ENCODE measurements at regions not wholly inside any gene's neighbourhood (a gene's known extent, or its start where the extent isn't known, plus 50 kb on each side); places are given as distances from the start of the nearest gene placed in this dataset.

GRCh38 chr13:86858216-86858615 lies 813.0 kb upstream of the SLITRK5 start:
- Histone ChIP-seq H3K36me3 (ENCODE audit: control insufficient read depth, insufficient read depth, low read length) (no peaks in the 10 kb centered on the region), H3K9me3 (ENCODE audit: control insufficient read depth, low read length) (no peaks in the 10 kb centered on the region), H3K27me3 (ENCODE audit: control insufficient read depth, insufficient read depth, low read length, poor library complexity, severe bottlenecking) (no peaks in the 10 kb centered on the region), H3K4me3 (ENCODE audit: insufficient read depth, low read depth, low read length) (no peak overlapping the region), H3K27ac (ENCODE audit: insufficient read depth, low read depth, low read length, poor library complexity, severe bottlenecking) (no peak overlapping the region), H3K4me1 (ENCODE audit: control insufficient read depth, insufficient read depth, low read length) (no peaks in the 10 kb centered on the region)

- Histone ChIP-seq H3K4me1 (ENCODE audit: control insufficient read depth, insufficient read depth, low read length) (no peaks in the 10 kb centered on the region), H3K4me3 (ENCODE audit: insufficient read depth, low read depth, low read length) (no peak overlapping the region), H3K36me3 (ENCODE audit: control insufficient read depth, insufficient read depth, low read length) (no peaks in the 10 kb centered on the region), H3K27ac (ENCODE audit: insufficient read depth, low read depth, low read length, poor library complexity, severe bottlenecking) (no peak overlapping the region), H3K27me3 (ENCODE audit: control insufficient read depth, insufficient read depth, low read length, poor library complexity, severe bottlenecking) (no peaks in the 10 kb centered on the region), H3K9me3 (ENCODE audit: control insufficient read depth, low read length) (no peaks in the 10 kb centered on the region)
These were observed 809.0 kb upstream of the SLITRK5 start for GRCh38 chr13:86862137-86862536.

- no peaks in the 10 kb centered on the region for H3K4me1 ChIP-seq (ENCODE audit: control insufficient read depth, insufficient read depth, low read length)
- H3K27me3 ChIP-seq (ENCODE audit: control insufficient read depth, insufficient read depth, low read length, poor library complexity, severe bottlenecking) = no peaks in the 10 kb centered on the region
- H3K4me3 ChIP-seq (ENCODE audit: insufficient read depth, low read depth, low read length) = no peak overlapping the region
- 80 to 99% methylated on average over 2 to 3 of the region's 3 CpGs for WGBS, 2 experiments
- H3K27ac ChIP-seq (ENCODE audit: insufficient read depth, low read depth, low read length, poor library complexity, severe bottlenecking) = no peak overlapping the region
- no peaks in the 10 kb centered on the region for H3K36me3 ChIP-seq (ENCODE audit: control insufficient read depth, insufficient read depth, low read length)
- H3K9me3 ChIP-seq (ENCODE audit: control insufficient read depth, low read length) = no peaks in the 10 kb centered on the region
These were observed 806.8 kb upstream of the SLITRK5 start for GRCh38 chr13:86864376-86864775.

DNA sequence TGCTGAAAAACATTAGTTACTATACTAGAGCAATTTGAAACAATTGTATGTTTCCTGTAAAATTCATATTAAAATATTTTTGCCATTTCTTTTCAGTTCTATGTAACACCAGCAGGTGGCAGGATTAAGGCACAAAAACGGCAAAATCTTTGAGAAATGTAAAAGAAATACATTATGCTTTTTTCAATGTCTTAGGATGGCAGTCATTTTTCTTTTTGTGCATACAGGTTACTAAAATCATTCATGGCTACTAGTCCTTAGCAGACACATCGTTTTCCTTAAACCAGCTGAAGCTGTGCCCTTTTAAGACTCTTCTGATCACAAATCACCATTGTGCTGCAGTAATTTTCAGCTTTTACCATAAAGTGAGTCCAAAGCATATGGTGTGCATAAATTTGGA lies 800.7 kb upstream of the SLITRK5 start:
- 14 to 25% methylated on average over 2 of the region's 2 CpGs for WGBS, 2 experiments
- H3K36me3 ChIP-seq (ENCODE audit: control insufficient read depth, insufficient read depth, low read length) = no peaks in the 10 kb centered on the region
- no peak overlapping the region for H3K4me3 ChIP-seq (ENCODE audit: insufficient read depth, low read depth, low read length)
- no peaks in the 10 kb centered on the region for H3K9me3 ChIP-seq (ENCODE audit: control insufficient read depth, low read length)
- H3K27me3 ChIP-seq (ENCODE audit: control insufficient read depth, insufficient read depth, low read length, poor library complexity, severe bottlenecking) = no peaks in the 10 kb centered on the region
- no peak overlapping the region for H3K27ac ChIP-seq (ENCODE audit: insufficient read depth, low read depth, low read length, poor library complexity, severe bottlenecking)
- H3K4me1 ChIP-seq (ENCODE audit: control insufficient read depth, insufficient read depth, low read length) = no peaks in the 10 kb centered on the region

- WGBS, 2 experiments = 80 to 88% methylated on average over 1 of the region's 1 CpG
- no peaks in the 10 kb centered on the region for H3K9me3 ChIP-seq (ENCODE audit: control insufficient read depth, low read length)
- H3K27ac ChIP-seq (ENCODE audit: insufficient read depth, low read depth, low read length, poor library complexity, severe bottlenecking) = no peak overlapping the region
- H3K4me3 ChIP-seq (ENCODE audit: insufficient read depth, low read depth, low read length) = no peak overlapping the region
- H3K36me3 ChIP-seq (ENCODE audit: control insufficient read depth, insufficient read depth, low read length) = no peaks in the 10 kb centered on the region
- H3K27me3 ChIP-seq (ENCODE audit: control insufficient read depth, insufficient read depth, low read length, poor library complexity, severe bottlenecking) = no peaks in the 10 kb centered on the region
- H3K4me1 ChIP-seq (ENCODE audit: control insufficient read depth, insufficient read depth, low read length) = no peaks in the 10 kb centered on the region
These were observed 793.7 kb upstream of the SLITRK5 start for GRCh38 chr13:86877441-86877840.

DNA sequence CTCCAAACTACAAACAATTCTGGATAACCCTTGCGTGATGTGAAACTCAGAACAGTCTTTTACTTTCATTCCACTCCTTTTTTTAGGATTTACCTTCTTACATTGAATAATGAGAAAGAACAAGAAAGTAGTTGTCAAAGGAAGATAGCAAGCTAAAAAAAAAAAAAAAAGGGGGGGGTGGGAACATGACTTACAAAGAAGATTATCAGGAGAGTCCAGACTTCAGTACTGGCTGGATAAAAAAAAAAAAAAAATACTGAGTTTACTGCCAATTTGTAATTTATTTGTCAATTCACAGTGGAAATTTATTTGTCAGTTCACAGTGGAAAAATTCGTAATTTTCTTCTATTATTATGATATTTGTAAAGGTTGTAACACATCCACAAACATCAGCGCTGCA lies 792.4 kb upstream of the SLITRK5 start:
- 81% methylated on average over 2 of the region's 3 CpGs; no CpG with 5 or more reads in 1 of the 2 experiments for WGBS, 2 experiments
- H3K27ac ChIP-seq (ENCODE audit: insufficient read depth, low read depth, low read length, poor library complexity, severe bottlenecking) = no peak overlapping the region
- H3K27me3 ChIP-seq (ENCODE audit: control insufficient read depth, insufficient read depth, low read length, poor library complexity, severe bottlenecking) = no peaks in the 10 kb centered on the region
- H3K9me3 ChIP-seq (ENCODE audit: control insufficient read depth, low read length) = no peaks in the 10 kb centered on the region
- no peaks in the 10 kb centered on the region for H3K36me3 ChIP-seq (ENCODE audit: control insufficient read depth, insufficient read depth, low read length)
- H3K4me1 ChIP-seq (ENCODE audit: control insufficient read depth, insufficient read depth, low read length) = no peaks in the 10 kb centered on the region
- no peak overlapping the region for H3K4me3 ChIP-seq (ENCODE audit: insufficient read depth, low read depth, low read length)

- no peaks in the 10 kb centered on the region for H3K36me3 ChIP-seq (ENCODE audit: control insufficient read depth, insufficient read depth, low read length)
- no peaks in the 10 kb centered on the region for H3K9me3 ChIP-seq (ENCODE audit: control insufficient read depth, low read length)
- H3K4me3 ChIP-seq (ENCODE audit: insufficient read depth, low read depth, low read length) = no peak overlapping the region
- H3K4me1 ChIP-seq (ENCODE audit: control insufficient read depth, insufficient read depth, low read length) = no peaks in the 10 kb centered on the region
- WGBS, 2 experiments = 80% methylated on average over 2 of the region's 2 CpGs; no CpG with 5 or more reads in 1 of the 2 experiments
- no peaks in the 10 kb centered on the region for H3K27me3 ChIP-seq (ENCODE audit: control insufficient read depth, insufficient read depth, low read length, poor library complexity, severe bottlenecking)
- no peak overlapping the region for H3K27ac ChIP-seq (ENCODE audit: insufficient read depth, low read depth, low read length, poor library complexity, severe bottlenecking)
These were observed 789.8 kb upstream of the SLITRK5 start for GRCh38 chr13:86881390-86881789.

DNA sequence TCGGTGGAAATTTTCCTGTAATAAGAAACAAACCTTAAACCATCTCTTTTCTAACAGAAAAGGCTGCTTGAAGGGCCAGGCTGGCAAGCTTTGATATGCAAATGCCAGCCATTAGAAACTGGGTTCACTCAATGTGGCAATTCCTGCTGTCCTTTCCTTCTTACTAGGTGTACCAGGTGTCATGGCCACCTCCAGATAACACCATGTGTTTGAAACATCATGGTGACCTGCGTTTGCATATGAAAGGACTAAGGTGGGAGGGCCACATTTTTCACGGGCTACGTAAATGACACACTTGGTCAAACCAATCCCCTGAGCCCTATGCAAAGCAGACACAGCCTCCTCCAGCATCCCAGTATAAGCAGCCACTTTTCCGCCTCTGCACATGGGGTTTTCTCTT lies 789.1 kb upstream of the SLITRK5 start:
- no peak overlapping the region for H3K27ac ChIP-seq (ENCODE audit: insufficient read depth, low read depth, low read length, poor library complexity, severe bottlenecking)
- no peaks in the 10 kb centered on the region for H3K27me3 ChIP-seq (ENCODE audit: control insufficient read depth, insufficient read depth, low read length, poor library complexity, severe bottlenecking)
- no peaks in the 10 kb centered on the region for H3K36me3 ChIP-seq (ENCODE audit: control insufficient read depth, insufficient read depth, low read length)
- WGBS, 2 experiments = 49 to 66% methylated on average over 4 to 5 of the region's 5 CpGs
- H3K9me3 ChIP-seq (ENCODE audit: control insufficient read depth, low read length) = no peaks in the 10 kb centered on the region
- H3K4me3 ChIP-seq (ENCODE audit: insufficient read depth, low read depth, low read length) = no peak overlapping the region
- no peaks in the 10 kb centered on the region for H3K4me1 ChIP-seq (ENCODE audit: control insufficient read depth, insufficient read depth, low read length)

GRCh38 chr13:86882835-86883234 lies 788.3 kb upstream of the SLITRK5 start:
- Histone ChIP-seq H3K27me3 (ENCODE audit: control insufficient read depth, insufficient read depth, low read length, poor library complexity, severe bottlenecking) (no peaks in the 10 kb centered on the region), H3K27ac (ENCODE audit: insufficient read depth, low read depth, low read length, poor library complexity, severe bottlenecking) (no peak overlapping the region), H3K9me3 (ENCODE audit: control insufficient read depth, low read length) (no peaks in the 10 kb centered on the region), H3K4me1 (ENCODE audit: control insufficient read depth, insufficient read depth, low read length) (no peaks in the 10 kb centered on the region), H3K36me3 (ENCODE audit: control insufficient read depth, insufficient read depth, low read length) (no peaks in the 10 kb centered on the region), H3K4me3 (ENCODE audit: insufficient read depth, low read depth, low read length) (no peak overlapping the region)
- WGBS, 2 experiments = 91 to 98% methylated on average over 3 of the region's 3 CpGs

- no peaks in the 10 kb centered on the region for H3K4me1 ChIP-seq (ENCODE audit: control insufficient read depth, insufficient read depth, low read length)
- no peaks in the 10 kb centered on the region for H3K27me3 ChIP-seq (ENCODE audit: control insufficient read depth, insufficient read depth, low read length, poor library complexity, severe bottlenecking)
- WGBS, 2 experiments = 80 to 100% methylated on average over 2 to 3 of the region's 3 CpGs
- no peaks in the 10 kb centered on the region for H3K36me3 ChIP-seq (ENCODE audit: control insufficient read depth, insufficient read depth, low read length)
- no peaks in the 10 kb centered on the region for H3K9me3 ChIP-seq (ENCODE audit: control insufficient read depth, low read length)
- H3K27ac ChIP-seq (ENCODE audit: insufficient read depth, low read depth, low read length, poor library complexity, severe bottlenecking) = no peak overlapping the region
- H3K4me3 ChIP-seq (ENCODE audit: insufficient read depth, low read depth, low read length) = no peak overlapping the region
These were observed 778.8 kb upstream of the SLITRK5 start for GRCh38 chr13:86892330-86892729.

DNA sequence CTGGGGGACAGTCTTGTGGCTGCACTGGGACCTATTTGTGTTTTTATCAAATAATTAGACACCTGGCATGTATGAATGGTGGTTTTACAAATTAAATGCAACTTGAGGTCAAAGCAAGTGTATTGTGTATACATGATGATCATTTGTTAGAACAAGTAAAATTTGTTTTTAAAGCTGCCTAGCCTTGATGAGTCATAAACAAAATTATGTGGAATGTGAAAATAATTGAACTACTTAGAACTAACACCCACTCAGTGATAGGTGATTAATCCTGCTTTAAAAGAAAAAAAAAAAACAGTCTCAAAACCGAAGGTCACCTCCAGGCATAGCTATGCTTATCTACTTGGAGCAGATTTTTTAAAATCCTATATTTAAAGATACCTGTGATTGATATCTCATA lies 770.3 kb upstream of the SLITRK5 start:
- H3K36me3 ChIP-seq (ENCODE audit: control insufficient read depth, insufficient read depth, low read length) = no peaks in the 10 kb centered on the region
- no peak overlapping the region for H3K27ac ChIP-seq (ENCODE audit: insufficient read depth, low read depth, low read length, poor library complexity, severe bottlenecking)
- no peaks in the 10 kb centered on the region for H3K4me1 ChIP-seq (ENCODE audit: control insufficient read depth, insufficient read depth, low read length)
- no peak overlapping the region for H3K4me3 ChIP-seq (ENCODE audit: insufficient read depth, low read depth, low read length)
- no peaks in the 10 kb centered on the region for H3K27me3 ChIP-seq (ENCODE audit: control insufficient read depth, insufficient read depth, low read length, poor library complexity, severe bottlenecking)
- no peaks in the 10 kb centered on the region for H3K9me3 ChIP-seq (ENCODE audit: control insufficient read depth, low read length)
- 83% methylated on average over 1 of the region's 1 CpG; no CpG with 5 or more reads in 1 of the 2 experiments for WGBS, 2 experiments

Data from ectodermal cell (in vitro differentiated cells).